Astrocyte (in vitro differentiated cells and primary cell): ENCODE measurements at regions not wholly inside any gene's neighbourhood (a gene's known extent, or its start where the extent isn't known, plus 50 kb on each side); places are given as distances from the start of the nearest gene placed in this dataset.

ENCODE experiments used
- DNase-seq: peaks from one replicate; pipeline ENCODE4 v3.0.0-alpha.2; 2010; ENCODE audit warnings: low read depth
- FAIRE-seq: peaks from 2 replicates; lab custom pipeline; 2011; peaks lifted over from hg19 to GRCh38; lab: Jason Lieb, UNC
- H2AFZ ChIP-seq: 2 replicates; pipeline ENCODE4 v1.6.0; 2012; ENCODE audit warnings: low read depth, low read length, inconsistent platforms
- H3K27ac ChIP-seq: 2 replicates; pipeline ENCODE4 v1.5.1; 2011; ENCODE audit warnings: low read depth, low read length, inconsistent platforms
- H3K27me3 ChIP-seq: 2 replicates; pipeline ENCODE4 v1.6.0; 2011; ENCODE audit warnings: low read length, inconsistent platforms; ENCODE audit not compliant: insufficient read depth
- H3K36me3 ChIP-seq: 2 replicates; pipeline ENCODE4 v1.5.1; 2011; ENCODE audit warnings: low read length, inconsistent platforms; ENCODE audit not compliant: insufficient read depth
- H3K4me1 ChIP-seq: 2 replicates; pipeline ENCODE4 v1.5.1; 2011; ENCODE audit warnings: low read length, inconsistent platforms; ENCODE audit not compliant: insufficient read depth
- H3K4me2 ChIP-seq: 2 replicates; pipeline ENCODE4 v1.6.0; 2012; ENCODE audit warnings: low read length, inconsistent platforms
- H3K4me3 ChIP-seq: 2 replicates; pipeline ENCODE4 v1.5.1; 2011; ENCODE audit warnings: low read depth, mild to moderate bottlenecking, low read length, inconsistent platforms; ENCODE audit not compliant: insufficient read depth
- H3K79me2 ChIP-seq: 2 replicates; pipeline ENCODE4 v1.6.0; 2012; ENCODE audit warnings: mild to moderate bottlenecking, low read length, inconsistent platforms; ENCODE audit not compliant: insufficient read depth
- H3K9ac ChIP-seq: 2 replicates; pipeline ENCODE4 v1.6.0; 2012; ENCODE audit warnings: mild to moderate bottlenecking, low read length, inconsistent platforms
- H3K9me3 ChIP-seq: 2 replicates; pipeline ENCODE4 v1.5.1; 2012; ENCODE audit warnings: low read depth, mild to moderate bottlenecking, low read length, inconsistent platforms; ENCODE audit not compliant: insufficient read depth
- H4K20me1 ChIP-seq: 2 replicates; pipeline ENCODE4 v1.6.0; 2012; ENCODE audit warnings: low read length, inconsistent platforms; ENCODE audit not compliant: insufficient read depth
- H3K27ac Mint-ChIP-seq: one replicate; pipeline ENCODE4 v1.8.0; 2021; ENCODE audit warnings: mild to moderate bottlenecking, mixed read lengths; ENCODE audit not compliant: unreplicated experiment
- H3K27me3 Mint-ChIP-seq: one replicate; pipeline ENCODE4 v1.8.0; 2021; ENCODE audit warnings: low read depth, mixed read lengths; ENCODE audit not compliant: unreplicated experiment
- H3K36me3 Mint-ChIP-seq: one replicate; pipeline ENCODE4 v1.8.0; 2021; ENCODE audit warnings: low read depth, mixed read lengths; ENCODE audit not compliant: unreplicated experiment
- H3K4me1 Mint-ChIP-seq: one replicate; pipeline ENCODE4 v1.8.0; 2021; ENCODE audit warnings: low read depth, mixed read lengths; ENCODE audit not compliant: unreplicated experiment
- H3K4me3 Mint-ChIP-seq: one replicate; pipeline ENCODE4 v1.8.0; 2021; ENCODE audit warnings: mild to moderate bottlenecking, moderate library complexity, mixed read lengths; ENCODE audit not compliant: unreplicated experiment
- H3K9me3 Mint-ChIP-seq: one replicate; pipeline ENCODE4 v1.8.0; 2021; ENCODE audit warnings: mild to moderate bottlenecking, mixed read lengths; ENCODE audit not compliant: unreplicated experiment
- EZH2 ChIP-seq: IDR thresholded peaks from 2 replicates; pipeline ENCODE4 v1.6.1; 2012; ENCODE audit warnings: mild to moderate bottlenecking, low read length, inconsistent platforms; ENCODE audit not compliant: insufficient read depth
- TF ChIP-seq, protein P1 (sequence below): IDR thresholded peaks from 2 replicates; pipeline ENCODE4 v1.5.1; 2011; ENCODE audit warnings: low read depth, mild to moderate bottlenecking, inconsistent platforms, low read length, moderate library complexity; ENCODE audit not compliant: insufficient read depth

DNA sequence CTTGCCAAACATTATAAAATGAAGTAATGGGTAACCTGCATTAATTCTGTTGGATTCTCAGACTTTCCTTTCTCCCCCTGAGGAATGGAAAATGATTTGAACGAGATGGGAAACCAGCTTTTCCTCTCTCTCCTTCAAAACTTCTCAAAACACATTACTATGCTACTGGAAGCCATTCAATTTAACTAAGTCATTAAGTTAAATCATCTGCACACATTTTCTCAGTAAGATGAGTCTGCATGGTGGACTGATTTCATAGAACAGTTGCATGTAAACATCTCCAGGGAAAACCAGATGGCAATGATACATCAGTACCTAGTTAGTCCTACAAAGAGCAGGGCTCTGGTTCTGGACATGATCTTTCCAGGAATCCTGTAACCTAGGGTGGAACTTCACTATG lies 59.9 kb downstream of the BMP4 start:
- H3K4me2 ChIP-seq, result no peak overlapping the region
- H4K20me1 ChIP-seq, result no peaks in the 10 kb centered on the region
- H3K79me2 ChIP-seq, result no peaks in the 10 kb centered on the region
- Mint-ChIP-seq H3K27ac (no peak overlapping the region), H3K9me3 (no peaks in the 10 kb centered on the region), H3K36me3 (no peaks in the 10 kb centered on the region), H3K4me3 (no peak overlapping the region), H3K27me3 (peaks cover 17% of the 10 kb centered on the region), H3K4me1 (peaks cover 16% of the 10 kb centered on the region)
- no peak overlapping the region for H3K27ac ChIP-seq
- H3K36me3 ChIP-seq, result no peaks in the 10 kb centered on the region
- no peaks in the 10 kb centered on the region for H3K9me3 ChIP-seq
- DNase-seq (no peak), FAIRE-seq (peak; percentile 32)
- peaks cover 13% of the 10 kb centered on the region for H3K4me1 ChIP-seq
- TF ChIP-seq, protein P1, sequence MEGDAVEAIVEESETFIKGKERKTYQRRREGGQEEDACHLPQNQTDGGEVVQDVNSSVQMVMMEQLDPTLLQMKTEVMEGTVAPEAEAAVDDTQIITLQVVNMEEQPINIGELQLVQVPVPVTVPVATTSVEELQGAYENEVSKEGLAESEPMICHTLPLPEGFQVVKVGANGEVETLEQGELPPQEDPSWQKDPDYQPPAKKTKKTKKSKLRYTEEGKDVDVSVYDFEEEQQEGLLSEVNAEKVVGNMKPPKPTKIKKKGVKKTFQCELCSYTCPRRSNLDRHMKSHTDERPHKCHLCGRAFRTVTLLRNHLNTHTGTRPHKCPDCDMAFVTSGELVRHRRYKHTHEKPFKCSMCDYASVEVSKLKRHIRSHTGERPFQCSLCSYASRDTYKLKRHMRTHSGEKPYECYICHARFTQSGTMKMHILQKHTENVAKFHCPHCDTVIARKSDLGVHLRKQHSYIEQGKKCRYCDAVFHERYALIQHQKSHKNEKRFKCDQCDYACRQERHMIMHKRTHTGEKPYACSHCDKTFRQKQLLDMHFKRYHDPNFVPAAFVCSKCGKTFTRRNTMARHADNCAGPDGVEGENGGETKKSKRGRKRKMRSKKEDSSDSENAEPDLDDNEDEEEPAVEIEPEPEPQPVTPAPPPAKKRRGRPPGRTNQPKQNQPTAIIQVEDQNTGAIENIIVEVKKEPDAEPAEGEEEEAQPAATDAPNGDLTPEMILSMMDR, result no peak
- TF ChIP-seq EZH2, result no peak
- H2AFZ ChIP-seq, result no peak overlapping the region
- H3K27me3 ChIP-seq, result no peaks in the 10 kb centered on the region
- H3K9ac ChIP-seq, result no peak overlapping the region
- no peak overlapping the region for H3K4me3 ChIP-seq

DNA sequence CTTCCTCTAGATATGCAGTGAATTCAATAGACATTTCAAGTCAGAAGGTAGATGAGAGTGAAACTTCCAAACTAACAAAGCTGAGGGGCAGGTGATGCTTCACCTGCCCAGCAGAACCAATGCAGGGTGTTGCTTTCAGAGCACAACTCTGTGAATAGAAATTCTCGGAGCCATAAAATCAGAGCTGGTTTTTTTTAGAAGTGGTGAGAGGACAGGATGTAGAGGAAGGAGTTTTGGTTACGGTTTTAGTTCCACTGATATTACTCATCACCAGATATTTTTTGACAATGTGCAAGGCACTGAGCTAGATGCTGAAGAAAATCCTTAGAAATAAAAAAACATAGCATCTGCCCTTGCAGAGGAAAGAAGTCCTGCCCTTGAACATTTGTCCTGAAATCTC lies 62.2 kb downstream of the BMP4 start:
- FAIRE-seq (peak; percentile 73), DNase-seq (peak; percentile 75)
- H3K4me2 ChIP-seq, result peak overlapping the region; percentile 78

DNA sequence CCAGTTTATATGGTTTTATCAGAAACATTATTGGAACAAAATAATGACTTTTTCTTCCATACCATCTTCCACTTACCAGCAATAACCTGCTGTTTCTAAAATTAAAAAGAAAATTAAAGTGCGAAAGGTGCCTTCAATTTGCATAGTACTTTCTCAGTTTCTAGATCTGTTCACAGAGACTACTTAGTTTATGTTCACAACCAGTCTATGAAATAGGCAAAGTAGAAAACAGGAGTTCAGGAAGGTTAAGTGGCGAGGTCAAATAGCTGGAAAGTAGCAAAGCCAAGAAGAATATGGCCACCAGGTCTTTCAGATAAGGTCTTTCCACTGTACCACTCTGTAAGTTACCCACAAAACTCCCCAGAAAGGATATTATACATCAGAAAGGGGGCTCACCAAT lies 63.3 kb downstream of the BMP4 start:
- H3K4me1 Mint-ChIP-seq, result peaks cover 27% of the 10 kb centered on the region
- Histone ChIP-seq H4K20me1 (no peaks in the 10 kb centered on the region), H3K27ac (no peak overlapping the region), H3K4me3 (no peak overlapping the region), H3K4me2 (no peak overlapping the region), H3K27me3 (no peaks in the 10 kb centered on the region), H3K79me2 (no peaks in the 10 kb centered on the region), H3K9me3 (no peaks in the 10 kb centered on the region), H3K9ac (no peak overlapping the region), H2AFZ (peak overlapping the region; percentile 22), H3K4me1 (peaks cover 16% of the 10 kb centered on the region), H3K36me3 (no peaks in the 10 kb centered on the region)
- H3K9me3 Mint-ChIP-seq, result no peaks in the 10 kb centered on the region
- no peak for TF ChIP-seq EZH2
- TF ChIP-seq, protein P1, result no peak
- no peak for DNase-seq
- no peak for FAIRE-seq
- no peak overlapping the region for H3K4me3 Mint-ChIP-seq
- H3K27me3 Mint-ChIP-seq, result peaks cover 10% of the 10 kb centered on the region
- H3K36me3 Mint-ChIP-seq, result no peaks in the 10 kb centered on the region
- no peak overlapping the region for H3K27ac Mint-ChIP-seq

More for the DNA sequence above, 62.2 kb downstream of the BMP4 start:
- Histone ChIP-seq H2AFZ (no peak overlapping the region), H3K9ac (no peak overlapping the region), H3K27me3 (no peaks in the 10 kb centered on the region), H3K4me3 (no peak overlapping the region), H3K79me2 (no peaks in the 10 kb centered on the region), H3K36me3 (no peaks in the 10 kb centered on the region), H3K27ac (no peak overlapping the region), H3K4me1 (peaks cover 16% of the 10 kb centered on the region), H4K20me1 (no peaks in the 10 kb centered on the region), H3K9me3 (no peaks in the 10 kb centered on the region)
- TF ChIP-seq, protein P1, result no peak
- TF ChIP-seq EZH2, result no peak
- Mint-ChIP-seq H3K27ac (no peak overlapping the region), H3K9me3 (no peaks in the 10 kb centered on the region), H3K4me3 (no peak overlapping the region), H3K27me3 (peaks cover 12% of the 10 kb centered on the region), H3K36me3 (no peaks in the 10 kb centered on the region), H3K4me1 (peaks cover 27% of the 10 kb centered on the region)
